GM12891 (cell line): ENCODE measurements at regions not wholly inside any gene's neighbourhood (a gene's known extent, or its start where the extent isn't known, plus 50 kb on each side); places are given as distances from the start of the nearest gene placed in this dataset.

Experiments
- PAX5 ChIP-seq: IDR thresholded peaks from 2 replicates; pipeline ENCODE4 v1.6.1; 2011; ENCODE audit warnings: low read length, moderate library complexity, mild to moderate bottlenecking; ENCODE audit not compliant: insufficient read depth, severe bottlenecking
- POLR2A ChIP-seq: IDR thresholded peaks from 2 replicates; pipeline ENCODE4 v1.6.1; 2011; ENCODE audit warnings: low read depth, low read length, control low read depth
- POLR2AphosphoS5 ChIP-seq: IDR thresholded peaks from 2 replicates; pipeline ENCODE4 v1.6.1; 2011; ENCODE audit warnings: low read depth, low read length, control low read depth
- SPI1 ChIP-seq: IDR thresholded peaks from 2 replicates; pipeline ENCODE4 v1.6.1; 2011; ENCODE audit warnings: low read depth, low read length, control low read depth
- TAF1 ChIP-seq: IDR thresholded peaks from 2 replicates; pipeline ENCODE4 v1.6.1; 2011; ENCODE audit warnings: low read depth, low read length, control low read depth

GRCh38 chr5:155114655-155115054 is 101.1 kb downstream of the KIF4B start:
- TF ChIP-seq PAX5: no peak
- no peak for TF ChIP-seq POLR2A
- no peak for TF ChIP-seq TAF1
- no peak for TF ChIP-seq POLR2AphosphoS5
- TF ChIP-seq SPI1: no peak
